ENCODE measurements at regions not wholly inside any gene's neighbourhood (a gene's known extent, or its start where the extent isn't known, plus 50 kb on each side); places are given as distances from the start of the nearest gene placed in this dataset.
"Not testable (repeated sequence)": the region's sequence is repeated elsewhere in the genome, so short reads cannot be mapped to it uniquely, and the experiment has no call there.

- DNase-seq: no peak
Observed at GRCh38 chr3:106957029-106957428, 420.2 kb upstream of the CCDC54 start.

GRCh38 chr3:106962993-106963392 is 414.2 kb upstream of the CCDC54 start:
- DNase-seq: no peak

- no peak for DNase-seq
Observed at GRCh38 chr3:106963442-106963841, 413.8 kb upstream of the CCDC54 start.

- no peak for DNase-seq
Observed at GRCh38 chr3:106965307-106965706, 411.9 kb upstream of the CCDC54 start.

GRCh38 chr3:106969596-106969995 is 407.6 kb upstream of the CCDC54 start:
- no peak for DNase-seq

GRCh38 chr3:106981392-106981791 is 395.8 kb upstream of the CCDC54 start:
- DNase-seq: no peak

- DNase-seq: no peak
Observed at GRCh38 chr3:106985721-106986120, 391.5 kb upstream of the CCDC54 start.

- DNase-seq: not testable (repeated sequence)
Observed at GRCh38 chr3:106998841-106999682, 378.2 kb upstream of the CCDC54 start.

GRCh38 chr3:107001635-107002034 is 375.6 kb upstream of the CCDC54 start:
- DNase-seq: no peak

GRCh38 chr3:107005352-107005751 is 371.9 kb upstream of the CCDC54 start:
- not testable (repeated sequence) for DNase-seq

GRCh38 chr3:107008213-107008612 is 369.0 kb upstream of the CCDC54 start:
- no peak for DNase-seq

GRCh38 chr3:107013641-107014040 is 363.6 kb upstream of the CCDC54 start:
- DNase-seq: no peak

GRCh38 chr3:107024551-107025026 is 352.6 kb upstream of the CCDC54 start:
- no peak for DNase-seq

GRCh38 chr3:107025961-107026360 is 351.3 kb upstream of the CCDC54 start:
- no peak for DNase-seq

- DNase-seq: no peak
Observed at GRCh38 chr3:107028086-107028485, 349.2 kb upstream of the CCDC54 start.

GRCh38 chr3:107028626-107029025 is 348.6 kb upstream of the CCDC54 start:
- no peak for DNase-seq

- DNase-seq: no peak
Observed at GRCh38 chr3:107032111-107032510, 345.1 kb upstream of the CCDC54 start.

GRCh38 chr3:107034142-107034541 is 343.1 kb upstream of the CCDC54 start:
- no peak for DNase-seq

- DNase-seq: no peak
Observed at GRCh38 chr3:107035176-107035575, 342.1 kb upstream of the CCDC54 start.

- DNase-seq: no peak
Observed at GRCh38 chr3:107044677-107045076, 332.6 kb upstream of the CCDC54 start.

GRCh38 chr3:107045791-107046190 is 331.4 kb upstream of the CCDC54 start:
- DNase-seq: no peak

GRCh38 chr3:107055181-107055942 is 321.9 kb upstream of the CCDC54 start:
- no peak for DNase-seq

- no peak for DNase-seq
Observed at GRCh38 chr3:107061466-107061865, 315.8 kb upstream of the CCDC54 start.

- no peak for DNase-seq
Observed at GRCh38 chr3:107062310-107062709, 314.9 kb upstream of the CCDC54 start.
